HepG2 (cell line): ENCODE measurements at regions not wholly inside any gene's neighbourhood (a gene's known extent, or its start where the extent isn't known, plus 50 kb on each side); places are given as distances from the start of the nearest gene placed in this dataset.

Experiments used
- ATAC-seq: fragments of 200-7000 bp; cut with Tn5 transposase; 3 replicates; pipeline ENCODE4 v1.9.1; 2020; ENCODE audit warnings: mild to moderate bottlenecking, moderate library complexity
- BruUV-seq: library from RNA; stranded (reverse); fragments of 400-500 nt; replicated peaks from 2 replicates; lab custom pipeline; 2021; lab: Mats Ljungman, UMichigan
- CTCF ChIA-PET: fragments of 300-600 bp; formaldehyde crosslinking; extraction: SDS; loops from one replicate; lab custom pipeline; 2021; ENCODE audit warnings: low total read pairs, inconsistent platforms, low intra/inter-chr PET ratio; lab: Yijun Ruan, JAX
- POLR2A ChIA-PET: fragments of 350-600 bp; sonication (Branson Sonifier 250); formaldehyde crosslinking; loops from one replicate; lab custom pipeline; 2020; ENCODE audit warnings: antibody characterized with exemption, inconsistent platforms; lab: Yijun Ruan, JAX
- DNase-seq: peaks from one replicate; pipeline ENCODE4 v3.0.0-alpha.2; 2015; ENCODE audit warnings: low spot score
- FAIRE-seq: peaks from 3 replicates; lab custom pipeline; 2011; peaks lifted over from hg19 to GRCh38; lab: Jason Lieb, UNC
- H2AFZ ChIP-seq: one replicate; pipeline ENCODE4 v1.6.1; 2011; ENCODE audit warnings: low read length, inconsistent platforms
- H3K27ac ChIP-seq: fragments of 300-600 bp; 3 replicates; pipeline ENCODE4 v1.8.0; 2011; ENCODE audit warnings: mixed run types, mild to moderate bottlenecking, mixed read lengths, low read length, inconsistent platforms; ENCODE audit not compliant: insufficient read depth; ENCODE audit errors: extremely low read length
- H3K27me3 ChIP-seq, 2 experiments: fragments of 200-600 bp in 1 of 2; 2 replicates in 1 of 2; 3 replicates in 1 of 2; pipeline versions ENCODE4 v1.6.0 to v1.8.0; 2011; ENCODE audit warnings: low read length in 2 of 2, mild to moderate bottlenecking in 2 of 2, moderate library complexity in 2 of 2, inconsistent platforms in 1 of 2; ENCODE audit not compliant: insufficient read depth in 2 of 2, control insufficient read depth in 1 of 2
- H3K36me3 ChIP-seq, 2 experiments: fragments of 200-600 bp in 1 of 2; replicated peaks in 1 of 2; 2 replicates in 1 of 2; 3 replicates in 1 of 2; pipeline versions ENCODE4 v1.5.1 to v1.8.0; 2011; ENCODE audit warnings: low read length in 2 of 2, inconsistent platforms in 1 of 2; ENCODE audit not compliant: insufficient read depth in 2 of 2, control insufficient read depth in 1 of 2
- H3K4me1 ChIP-seq: 2 replicates; pipeline ENCODE4 v1.5.1; 2012; ENCODE audit warnings: low read length, inconsistent platforms; ENCODE audit not compliant: insufficient read depth
- H3K4me2 ChIP-seq: 2 replicates; pipeline ENCODE4 v1.6.0; 2011; ENCODE audit warnings: low read depth, low read length, inconsistent platforms
- H3K4me3 ChIP-seq, 3 experiments: fragments of 200-600 bp in 1 of 3; sonication (generic), shearing (Covaris generic) in 1 of 3; replicated peaks in 1 of 3; 2 replicates each; pipeline ENCODE4 v1.5.1; 2011 to 2016; ENCODE audit warnings: low read length in 3 of 3, inconsistent platforms in 2 of 3, low read depth in 2 of 3, mild to moderate bottlenecking in 2 of 3, control low read depth in 1 of 3, mixed read lengths in 1 of 3; ENCODE audit not compliant: insufficient read depth in 1 of 3
- H3K79me2 ChIP-seq: one replicate; pipeline ENCODE4 v1.6.1; 2011; ENCODE audit warnings: low read length, inconsistent platforms; ENCODE audit not compliant: insufficient read depth
- H3K9ac ChIP-seq: 2 replicates; pipeline ENCODE4 v1.6.0; 2011; ENCODE audit warnings: mild to moderate bottlenecking, low read depth, low read length, inconsistent platforms; ENCODE audit not compliant: insufficient read depth
- H3K9me3 ChIP-seq: 2 replicates; pipeline ENCODE4 v1.5.1; 2012; ENCODE audit warnings: mild to moderate bottlenecking, low read length
- H4K20me1 ChIP-seq: 2 replicates; pipeline ENCODE4 v1.6.0; 2011; ENCODE audit warnings: inconsistent platforms, mild to moderate bottlenecking, low read length, moderate library complexity; ENCODE audit not compliant: insufficient read depth
- BHLHE40 ChIP-seq: IDR thresholded peaks from 2 replicates; pipeline ENCODE4 v1.6.1; 2011; ENCODE audit warnings: low read length, improper control_type of control experiment
- ELF1 ChIP-seq: sonication (generic); formaldehyde crosslinking; IDR thresholded peaks from 2 replicates; pipeline ENCODE4 v1.4.0; 2020; ENCODE audit warnings: missing genetic modification reagents
- EZH2 ChIP-seq: conservative IDR thresholded peaks from 2 replicates; pipeline ENCODE4 v1.6.1; 2012; ENCODE audit warnings: mild to moderate bottlenecking, low read depth, low read length, moderate library complexity
- HNRNPH1 ChIP-seq: fragments of 200-400 bp; formaldehyde crosslinking; optimal IDR thresholded peaks from 2 replicates; pipeline ENCODE3; 2017; ENCODE audit warnings: mild to moderate bottlenecking, low read depth, low read length
- HNRNPL ChIP-seq: fragments of 200-400 bp; formaldehyde crosslinking; IDR thresholded peaks from 2 replicates; pipeline ENCODE4 v1.6.1; 2017; ENCODE audit warnings: mild to moderate bottlenecking, low read depth, low read length
- KDM6A ChIP-seq: IDR thresholded peaks from 2 replicates; pipeline ENCODE4 v1.6.1; 2016; ENCODE audit warnings: low read depth
- MAFF ChIP-seq: IDR thresholded peaks from 2 replicates; pipeline ENCODE4 v1.6.1; 2011; ENCODE audit warnings: low read depth, low read length, improper control_type of control experiment
- MAFK ChIP-seq, 2 experiments: IDR thresholded peaks in 1 of 2; conservative IDR thresholded peaks in 1 of 2; 2 replicates each; pipeline ENCODE4 v1.6.1; 2011; ENCODE audit warnings: improper control_type of control experiment in 2 of 2, low read length in 2 of 2
- PAX8 ChIP-seq: sonication (generic); formaldehyde crosslinking; IDR thresholded peaks from 2 replicates; pipeline ENCODE4 v1.8.0; 2022; ENCODE audit warnings: mild to moderate bottlenecking, missing genetic modification reagents, borderline replicate concordance
- PLSCR1 ChIP-seq: sonication (generic); formaldehyde crosslinking; IDR thresholded peaks from 2 replicates; pipeline ENCODE4 v1.5.0; 2020; ENCODE audit warnings: missing genetic modification reagents, mild to moderate bottlenecking, borderline replicate concordance
- RXRB ChIP-seq: IDR thresholded peaks from 2 replicates; pipeline ENCODE4 v1.6.1; 2016; ENCODE audit warnings: borderline replicate concordance, missing genetic modification reagents, missing compliant biosample characterization
- TBX3 ChIP-seq: fragments of 450-650 bp; IDR thresholded peaks from 2 replicates; pipeline ENCODE4 v1.6.1; 2017; ENCODE audit warnings: antibody characterized with exemption, mild to moderate bottlenecking, inconsistent platforms, borderline replicate concordance
- THAP11 ChIP-seq: IDR thresholded peaks from 2 replicates; pipeline ENCODE4 v1.6.1; 2016; ENCODE audit warnings: missing biosample characterization, missing genetic modification reagents
- ZNF10 ChIP-seq: sonication (generic); formaldehyde crosslinking; IDR thresholded peaks from 2 replicates; pipeline ENCODE4 v1.4.0; 2020; ENCODE audit warnings: mild to moderate bottlenecking, low read depth, missing genetic modification reagents, borderline replicate concordance
- ZNF253 ChIP-seq: sonication (generic); formaldehyde crosslinking; IDR thresholded peaks from 2 replicates; pipeline ENCODE4 v1.8.0; 2022; ENCODE audit warnings: mild to moderate bottlenecking, missing genetic modification reagents, borderline replicate concordance
- ZNF333 ChIP-seq: sonication (generic); formaldehyde crosslinking; IDR thresholded peaks from 2 replicates; pipeline ENCODE4 v1.4.0; 2020; ENCODE audit warnings: mild to moderate bottlenecking, missing genetic modification reagents, borderline replicate concordance
- ZNF788 ChIP-seq: sonication (generic); formaldehyde crosslinking; IDR thresholded peaks from 2 replicates; pipeline ENCODE4 v1.5.0; 2020; ENCODE audit warnings: mild to moderate bottlenecking, missing genetic modification reagents, borderline replicate concordance
- whole genome bisulfite sequencing: methylation state at CpG from one replicate; pipeline ENCODE4 v1.1.6; 2017; ENCODE audit warnings: low lambda C conversion rate; 5-methylcytosine and 5-hydroxymethylcytosine counted together
- in situ Hi-C: cut with HindIII; loops from 2 replicates; pipeline ENCODE4 v1.10.0; 2017; ENCODE audit warnings: low pct_unique_long_range_greater_than_20kb; ENCODE audit not compliant: extremely low pct_ligation_motif_present
- intact Hi-C: fragments of 100-400 bp; cut with micrococcal nuclease; formaldehyde crosslinking; loops from one replicate; pipeline ENCODE4 v1.10.0; 2022; ENCODE audit not compliant: unreplicated experiment

GRCh38 chr2:54063967-54064535 is 51.4 kb upstream of the ACYP2 start:
- WGBS = 79% methylated on average over 3 of the region's 3 CpGs
- H3K79me2 ChIP-seq = no peaks in the 10 kb centered on the region
- POLR2A ChIA-PET = no interaction called here
- TF ChIP-seq ZNF253 (CRISPR knock-in tag) (no peak), HNRNPL (no peak), PLSCR1 (CRISPR knock-in tag) (no peak), EZH2 (no peak), ZNF10 (CRISPR knock-in tag) (no peak), ZNF788 (CRISPR knock-in tag) (no peak), THAP11 (CRISPR knock-in tag) (no peak), HNRNPH1 (no peak), RXRB (CRISPR knock-in tag) (no peak), PAX8 (CRISPR knock-in tag) (no peak), BHLHE40 (no peak), TBX3 (no peak), ZNF333 (CRISPR knock-in tag) (no peak), ELF1 (CRISPR knock-in tag) (no peak), KDM6A (CRISPR knock-in tag) (no peak), MAFF (peak; percentile 84), MAFK (conservative IDR thresholded peaks at IDR 0.05 in 1 of 2, IDR thresholded peaks at IDR 0.05 in 1 of 2; ENCODE audit: low read length in 2 of 2) (peak; percentile 88 to 90)
- CTCF ChIA-PET = no interaction called here
- H3K4me2 ChIP-seq = no peak overlapping the region
- no peak for FAIRE-seq
- H3K27ac ChIP-seq = no peak overlapping the region
- H4K20me1 ChIP-seq = no peaks in the 10 kb centered on the region
- H3K4me1 ChIP-seq = no peaks in the 10 kb centered on the region
- in situ Hi-C loops (no loop called here), intact Hi-C loops (no loop called here)
- no peak for ATAC-seq
- H3K9ac ChIP-seq = no peak overlapping the region
- no peaks in the 10 kb centered on the region for H3K27me3 ChIP-seq
- DNase-seq = no peak
- H3K36me3 ChIP-seq = no peaks in the 10 kb centered on the region
- H3K4me3 ChIP-seq = no peak overlapping the region
- no TSS peak for BruUV-seq
- no peaks in the 10 kb centered on the region for H3K9me3 ChIP-seq
- H2AFZ ChIP-seq = no peak overlapping the region
